ENCODE measurements at regions not wholly inside any gene's neighbourhood (a gene's known extent, or its start where the extent isn't known, plus 50 kb on each side); places are given as distances from the start of the nearest gene placed in this dataset.

- H3K27ac ChIP-seq (ENCODE audit: insufficient read depth, low read depth, low read length): no peak overlapping the region
- H3K4me2 ChIP-seq (ENCODE audit: insufficient read depth, low read length): no peak overlapping the region
- no peaks in the 10 kb centered on the region for H3K27me3 ChIP-seq (ENCODE audit: control insufficient read depth in 2 of 2, insufficient read depth in 2 of 2, low read length in 2 of 2)
- H3K9me1 ChIP-seq (replicated peaks; ENCODE audit: control insufficient read depth, extremely low read depth, insufficient read depth, low read length): no peaks in the 10 kb centered on the region
- intact Hi-C loops (cut with micrococcal nuclease) (no loop called here), dilution Hi-C loops (cut with MboI; ENCODE audit: extremely low pct_ligation_motif_present, low sequenced_read_pairs) (no loop called here)
- no peaks in the 10 kb centered on the region for H3K4me1 ChIP-seq (ENCODE audit: control insufficient read depth, extremely low read depth, insufficient read depth, low read length)
- POLR2A ChIA-PET: no interaction called here
- BruUV-seq (replicated peaks): no TSS peak
- H3K36me3 ChIP-seq (ENCODE audit: control insufficient read depth in 2 of 2, extremely low read depth in 1 of 2, insufficient read depth in 2 of 2, low read length in 2 of 2): no peaks in the 10 kb centered on the region
- FAIRE-seq (no peak), DNase-seq (ENCODE audit: low read depth, low spot score) (no peak)
- no peak overlapping the region for H2AFZ ChIP-seq (ENCODE audit: low read depth, low read length)
- CTCF ChIA-PET: no interaction called here
- no peaks in the 10 kb centered on the region for H3K79me2 ChIP-seq (ENCODE audit: control insufficient read depth, insufficient read depth, low read length)
- H3K4me3 ChIP-seq (replicated peaks in 1 of 3; ENCODE audit: insufficient read depth in 1 of 3, low read depth in 1 of 3, low read length in 3 of 3): no peak overlapping the region
- no peaks in the 10 kb centered on the region for H4K20me1 ChIP-seq (replicated peaks; ENCODE audit: control insufficient read depth, extremely low read depth, insufficient read depth, low read length)
- peaks cover 1% of the 10 kb centered on the region for H3K9me3 ChIP-seq (replicated peaks; ENCODE audit: control insufficient read depth, insufficient read depth, low read length)
- no peak overlapping the region for H3K9ac ChIP-seq (replicated peaks; ENCODE audit: extremely low read depth, insufficient read depth, low read length)
- TF ChIP-seq GATA2 (IDR thresholded peaks at IDR 0.05; ENCODE audit: insufficient read depth, insufficient read length, low read depth, low read length) (no peak), MAX (IDR thresholded peaks at IDR 0.05; ENCODE audit: insufficient read depth, insufficient read length) (no peak), FOS (IDR thresholded peaks at IDR 0.05; ENCODE audit: borderline replicate concordance, insufficient read depth, low read length) (no peak), CTCF (IDR thresholded peaks at IDR 0.05; ENCODE audit: extremely low read depth in 1 of 2, insufficient read depth in 1 of 2, low read depth in 1 of 2, low read length in 2 of 2) (no peak), JUN (IDR thresholded peaks at IDR 0.05; ENCODE audit: borderline replicate concordance, insufficient read depth, insufficient read length, low read depth) (no peak), POLR2A (IDR thresholded peaks at IDR 0.05; ENCODE audit: low read depth, low read length) (no peak), POLR2AphosphoS5 (IDR thresholded peaks at IDR 0.05; ENCODE audit: insufficient read depth, low read depth, low read length) (no peak)
These were observed 535.4 kb upstream of the RAB6C start for GRCh38 chr2:129443865-129444739.
